HG03442 (cell line): ENCODE measurements at regions not wholly inside any gene's neighbourhood (a gene's known extent, or its start where the extent isn't known, plus 50 kb on each side); places are given as distances from the start of the nearest gene placed in this dataset.

Experiments
- ATAC-seq: cut with Tn5 transposase; IDR thresholded peaks from one replicate; pipeline ENCODE4 v1.9.1; 2021; ENCODE audit warnings: mild to moderate bottlenecking, moderate library complexity; ENCODE audit not compliant: unreplicated experiment

GRCh38 chr1:72851597-72851996, 569.3 kb upstream of the NEGR1 start:
- no peak for ATAC-seq

- no peak for ATAC-seq
Observed at GRCh38 chr1:72848997-72849396, 566.7 kb upstream of the NEGR1 start.

- no peak for ATAC-seq
Observed at GRCh38 chr1:72847651-72848050, 565.3 kb upstream of the NEGR1 start.

GRCh38 chr1:72846476-72847278, 564.3 kb upstream of the NEGR1 start:
- ATAC-seq: no peak

GRCh38 chr1:72845981-72846380, 563.6 kb upstream of the NEGR1 start:
- ATAC-seq: no peak

- ATAC-seq: no peak
Observed at GRCh38 chr1:72845381-72845780, 563.0 kb upstream of the NEGR1 start.

- no peak for ATAC-seq
Observed at GRCh38 chr1:72837781-72838180, 555.4 kb upstream of the NEGR1 start.

- no peak for ATAC-seq
Observed at GRCh38 chr1:72830606-72831390, 548.5 kb upstream of the NEGR1 start.

GRCh38 chr1:72827278-72827677, 544.9 kb upstream of the NEGR1 start:
- ATAC-seq: no peak

GRCh38 chr1:72804541-72804940, 522.2 kb upstream of the NEGR1 start:
- ATAC-seq: no peak

GRCh38 chr1:72781038-72781437, 498.7 kb upstream of the NEGR1 start:
- ATAC-seq: no peak

- no peak for ATAC-seq
Observed at GRCh38 chr1:72780212-72780611, 497.9 kb upstream of the NEGR1 start.

GRCh38 chr1:72777918-72778317, 495.6 kb upstream of the NEGR1 start:
- no peak for ATAC-seq

GRCh38 chr1:72763481-72763880, 481.1 kb upstream of the NEGR1 start:
- no peak for ATAC-seq

GRCh38 chr1:72759486-72759885, 477.1 kb upstream of the NEGR1 start:
- no peak for ATAC-seq

- ATAC-seq: no peak
Observed at GRCh38 chr1:72757843-72758242, 475.5 kb upstream of the NEGR1 start.

GRCh38 chr1:72745413-72745812, 463.1 kb upstream of the NEGR1 start:
- ATAC-seq: no peak

GRCh38 chr1:72734415-72734814, 452.1 kb upstream of the NEGR1 start:
- no peak for ATAC-seq

GRCh38 chr1:72724951-72725861, 442.9 kb upstream of the NEGR1 start:
- ATAC-seq: no peak

- no peak for ATAC-seq
Observed at GRCh38 chr1:72705921-72706320, 423.6 kb upstream of the NEGR1 start.

- ATAC-seq: no peak
Observed at GRCh38 chr1:72704841-72705477, 422.6 kb upstream of the NEGR1 start.
